ENCODE measurements at regions not wholly inside any gene's neighbourhood (a gene's known extent, or its start where the extent isn't known, plus 50 kb on each side); places are given as distances from the start of the nearest gene placed in this dataset.

GRCh38 chr13:69450245-69450644 is 657.4 kb upstream of the ATXN8OS start:
- TF ChIP-seq, protein P1, sequence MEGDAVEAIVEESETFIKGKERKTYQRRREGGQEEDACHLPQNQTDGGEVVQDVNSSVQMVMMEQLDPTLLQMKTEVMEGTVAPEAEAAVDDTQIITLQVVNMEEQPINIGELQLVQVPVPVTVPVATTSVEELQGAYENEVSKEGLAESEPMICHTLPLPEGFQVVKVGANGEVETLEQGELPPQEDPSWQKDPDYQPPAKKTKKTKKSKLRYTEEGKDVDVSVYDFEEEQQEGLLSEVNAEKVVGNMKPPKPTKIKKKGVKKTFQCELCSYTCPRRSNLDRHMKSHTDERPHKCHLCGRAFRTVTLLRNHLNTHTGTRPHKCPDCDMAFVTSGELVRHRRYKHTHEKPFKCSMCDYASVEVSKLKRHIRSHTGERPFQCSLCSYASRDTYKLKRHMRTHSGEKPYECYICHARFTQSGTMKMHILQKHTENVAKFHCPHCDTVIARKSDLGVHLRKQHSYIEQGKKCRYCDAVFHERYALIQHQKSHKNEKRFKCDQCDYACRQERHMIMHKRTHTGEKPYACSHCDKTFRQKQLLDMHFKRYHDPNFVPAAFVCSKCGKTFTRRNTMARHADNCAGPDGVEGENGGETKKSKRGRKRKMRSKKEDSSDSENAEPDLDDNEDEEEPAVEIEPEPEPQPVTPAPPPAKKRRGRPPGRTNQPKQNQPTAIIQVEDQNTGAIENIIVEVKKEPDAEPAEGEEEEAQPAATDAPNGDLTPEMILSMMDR (IDR thresholded peaks at IDR 0.05; ENCODE audit: extremely low read depth, insufficient read depth, missing control alignments): no peak
- in situ Hi-C loops (cut with MboI; ENCODE audit: low pct_unique_long_range_greater_than_20kb, low sequenced_read_pairs, unreplicated experiment): no loop called here
- DNase-seq (ENCODE audit: low spot score): no peak

GRCh38 chr13:69425235-69425634 is 682.4 kb upstream of the ATXN8OS start:
- in situ Hi-C loops (cut with MboI; ENCODE audit: low pct_unique_long_range_greater_than_20kb, low sequenced_read_pairs, unreplicated experiment): no loop called here
- TF ChIP-seq, protein P1 (IDR thresholded peaks at IDR 0.05; ENCODE audit: extremely low read depth, insufficient read depth, missing control alignments): no peak
- DNase-seq (ENCODE audit: low spot score): no peak

GRCh38 chr13:69423844-69424243 is 683.8 kb upstream of the ATXN8OS start:
- TF ChIP-seq, protein P1 (IDR thresholded peaks at IDR 0.05; ENCODE audit: extremely low read depth, insufficient read depth, missing control alignments): no peak
- in situ Hi-C loops (cut with MboI; ENCODE audit: low pct_unique_long_range_greater_than_20kb, low sequenced_read_pairs, unreplicated experiment): no loop called here
- no peak for DNase-seq (ENCODE audit: low spot score)

GRCh38 chr13:69418319-69418718 is 689.3 kb upstream of the ATXN8OS start:
- TF ChIP-seq, protein P1 (IDR thresholded peaks at IDR 0.05; ENCODE audit: extremely low read depth, insufficient read depth, missing control alignments): no peak
- in situ Hi-C loops (cut with MboI; ENCODE audit: low pct_unique_long_range_greater_than_20kb, low sequenced_read_pairs, unreplicated experiment): no loop called here
- DNase-seq (ENCODE audit: low spot score): no peak

DNA sequence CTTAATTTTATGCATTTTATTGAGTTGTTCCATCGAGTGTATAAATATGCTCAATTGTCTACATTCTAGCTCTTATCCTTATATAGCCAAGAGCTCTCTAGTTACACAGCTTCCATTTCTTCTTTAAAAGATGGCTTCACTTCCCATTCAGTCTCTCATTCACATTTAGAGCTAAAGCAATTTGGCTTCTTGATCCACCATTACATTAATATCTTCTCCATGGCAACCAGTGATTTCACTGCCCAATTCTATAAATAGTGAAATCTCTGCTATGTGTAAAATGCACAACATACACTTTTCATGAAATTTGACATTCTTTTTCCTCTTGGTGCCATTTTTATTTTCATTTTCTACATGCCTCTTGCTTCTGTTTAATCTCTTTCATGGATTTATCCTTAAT is 696.9 kb upstream of the ATXN8OS start:
- in situ Hi-C loops (cut with MboI; ENCODE audit: low pct_unique_long_range_greater_than_20kb, low sequenced_read_pairs, unreplicated experiment): no loop called here
- TF ChIP-seq, protein P1 (IDR thresholded peaks at IDR 0.05; ENCODE audit: extremely low read depth, insufficient read depth, missing control alignments): no peak
- DNase-seq (ENCODE audit: low spot score): no peak

GRCh38 chr13:69391756-69392155 is 715.9 kb upstream of the ATXN8OS start:
- in situ Hi-C loops (cut with MboI; ENCODE audit: low pct_unique_long_range_greater_than_20kb, low sequenced_read_pairs, unreplicated experiment): no loop called here
- no peak for DNase-seq (ENCODE audit: low spot score)
- TF ChIP-seq, protein P1 (IDR thresholded peaks at IDR 0.05; ENCODE audit: extremely low read depth, insufficient read depth, missing control alignments): no peak

GRCh38 chr13:69389899-69390298 is 717.7 kb upstream of the ATXN8OS start:
- DNase-seq (ENCODE audit: low spot score): no peak
- in situ Hi-C loops (cut with MboI; ENCODE audit: low pct_unique_long_range_greater_than_20kb, low sequenced_read_pairs, unreplicated experiment): no loop called here
- TF ChIP-seq, protein P1 (IDR thresholded peaks at IDR 0.05; ENCODE audit: extremely low read depth, insufficient read depth, missing control alignments): no peak

Measured in GM13977 (cell line).